ENCODE measurements at regions not wholly inside any gene's neighbourhood (a gene's known extent, or its start where the extent isn't known, plus 50 kb on each side); places are given as distances from the start of the nearest gene placed in this dataset.

- no peak overlapping the region for H3K4me3 ChIP-seq (ENCODE audit: low read depth, low read length)
- no peak for TF ChIP-seq CTCF (IDR thresholded peaks at IDR 0.05; ENCODE audit: low read depth, low read length)
Measured at GRCh38 chr5:28329176-28329575, 1290.8 kb upstream of the CDH9 start.

- TF ChIP-seq CTCF (IDR thresholded peaks at IDR 0.05; ENCODE audit: low read depth, low read length), result no peak
- H3K4me3 ChIP-seq (ENCODE audit: low read depth, low read length), result no peak overlapping the region
Measured at GRCh38 chr5:28328681-28329080, 1290.3 kb upstream of the CDH9 start.

- no peak for TF ChIP-seq CTCF (IDR thresholded peaks at IDR 0.05; ENCODE audit: low read depth, low read length)
- H3K4me3 ChIP-seq (ENCODE audit: low read depth, low read length), result no peak overlapping the region
Measured at GRCh38 chr5:28324174-28324573, 1285.8 kb upstream of the CDH9 start.

GRCh38 chr5:28313953-28314352 lies 1275.6 kb upstream of the CDH9 start:
- no peak for TF ChIP-seq CTCF (IDR thresholded peaks at IDR 0.05; ENCODE audit: low read depth, low read length)
- H3K4me3 ChIP-seq (ENCODE audit: low read depth, low read length), result no peak overlapping the region

- H3K4me3 ChIP-seq (ENCODE audit: low read depth, low read length), result no peak overlapping the region
- no peak for TF ChIP-seq CTCF (IDR thresholded peaks at IDR 0.05; ENCODE audit: low read depth, low read length)
Measured at GRCh38 chr5:28313321-28313951, 1275.0 kb upstream of the CDH9 start.

- H3K4me3 ChIP-seq (ENCODE audit: low read depth, low read length), result no peak overlapping the region
- no peak for TF ChIP-seq CTCF (IDR thresholded peaks at IDR 0.05; ENCODE audit: low read depth, low read length)
Measured at GRCh38 chr5:28310696-28311095, 1272.3 kb upstream of the CDH9 start.

GRCh38 chr5:28305891-28306290 lies 1267.5 kb upstream of the CDH9 start:
- H3K4me3 ChIP-seq (ENCODE audit: low read depth, low read length), result no peak overlapping the region
- no peak for TF ChIP-seq CTCF (IDR thresholded peaks at IDR 0.05; ENCODE audit: low read depth, low read length)

Data from WI38 (cell line).